ENCODE measurements at regions not wholly inside any gene's neighbourhood (a gene's known extent, or its start where the extent isn't known, plus 50 kb on each side); places are given as distances from the start of the nearest gene placed in this dataset.

- no peak for DNase-seq (ENCODE audit: low read depth in 4 of 4, low spot score in 3 of 4)
These were observed 98.6 kb downstream of the FHDC1 start for GRCh38 chr4:153034681-153035080.

- no peak for DNase-seq (ENCODE audit: low read depth in 4 of 4, low spot score in 3 of 4)
These were observed 100.9 kb downstream of the FHDC1 start for GRCh38 chr4:153036931-153037482.

- no peak for DNase-seq (ENCODE audit: low read depth in 4 of 4, low spot score in 3 of 4)
These were observed 102.6 kb downstream of the FHDC1 start for GRCh38 chr4:153038623-153039311.

- DNase-seq (ENCODE audit: low read depth in 4 of 4, low spot score in 3 of 4): no peak
These were observed 103.5 kb downstream of the FHDC1 start for GRCh38 chr4:153039542-153040185.

DNA sequence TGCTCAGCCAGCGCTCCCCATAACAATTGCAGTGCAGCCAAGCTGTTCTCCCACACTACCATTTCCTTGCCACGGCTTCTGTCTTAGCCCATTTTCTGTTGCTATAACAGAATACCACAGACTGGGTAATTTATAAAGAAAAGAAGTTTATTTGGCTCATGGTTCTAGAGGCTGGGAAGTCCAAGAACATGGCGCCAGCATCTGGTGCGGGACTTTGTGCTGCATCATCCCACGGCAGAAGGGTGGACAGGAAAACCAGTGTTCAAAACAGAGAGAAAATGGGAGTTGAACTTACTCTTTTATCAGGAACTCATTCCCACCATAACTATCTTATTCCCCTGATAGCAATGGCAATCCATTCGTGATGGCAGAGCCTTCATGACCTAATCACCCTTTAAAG is 104.6 kb downstream of the FHDC1 start:
- DNase-seq (ENCODE audit: low read depth in 4 of 4, low spot score in 3 of 4): no peak

- no peak for DNase-seq (ENCODE audit: low read depth in 4 of 4, low spot score in 3 of 4)
These were observed 107.9 kb downstream of the FHDC1 start for GRCh38 chr4:153044036-153044435.

DNA sequence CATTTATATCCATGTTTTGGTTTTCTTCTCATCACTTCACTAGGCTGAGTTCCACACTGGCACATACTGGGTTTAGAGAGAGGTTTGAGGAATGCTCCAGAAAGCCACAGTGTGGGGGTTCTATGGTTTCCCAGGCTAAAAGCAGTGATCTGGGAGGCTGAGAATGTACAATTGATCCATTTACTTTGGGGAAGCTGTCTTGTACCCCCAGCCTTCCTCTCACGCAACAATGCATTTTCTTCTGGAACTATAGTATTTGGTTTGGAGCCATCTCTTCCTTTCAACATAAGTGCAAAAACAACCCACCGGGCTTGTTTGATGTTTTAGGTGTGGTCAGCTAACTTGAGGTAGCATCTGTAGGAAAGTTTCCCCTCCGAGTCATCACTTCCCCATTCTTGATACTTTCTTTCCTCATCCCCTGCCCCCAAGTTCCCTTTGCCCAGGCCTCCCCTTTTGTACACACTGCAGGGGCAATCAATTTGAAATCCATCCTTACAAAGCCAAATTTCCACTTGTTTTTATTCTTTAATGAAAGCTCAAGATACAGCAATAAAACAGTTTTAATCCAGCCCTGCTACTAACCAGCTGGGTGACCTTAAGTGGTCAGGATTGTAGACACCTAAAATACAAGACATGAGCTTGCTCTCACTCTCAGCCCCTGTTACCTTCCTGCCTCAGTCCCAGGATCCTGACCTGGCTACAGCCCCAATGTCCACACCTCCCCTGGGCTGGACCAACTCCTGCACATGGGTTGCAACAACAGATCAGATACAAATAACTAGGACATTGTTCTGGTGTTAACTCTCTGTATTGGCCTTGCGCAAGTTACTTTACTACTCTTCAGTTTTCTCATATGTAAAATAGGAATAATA is 109.2 kb downstream of the FHDC1 start:
- DNase-seq (ENCODE audit: low read depth in 4 of 4, low spot score in 3 of 4): no peak

GRCh38 chr4:153058671-153059060 is 122.5 kb downstream of the FHDC1 start:
- no peak for DNase-seq (ENCODE audit: low read depth in 4 of 4, low spot score in 3 of 4)

DNA sequence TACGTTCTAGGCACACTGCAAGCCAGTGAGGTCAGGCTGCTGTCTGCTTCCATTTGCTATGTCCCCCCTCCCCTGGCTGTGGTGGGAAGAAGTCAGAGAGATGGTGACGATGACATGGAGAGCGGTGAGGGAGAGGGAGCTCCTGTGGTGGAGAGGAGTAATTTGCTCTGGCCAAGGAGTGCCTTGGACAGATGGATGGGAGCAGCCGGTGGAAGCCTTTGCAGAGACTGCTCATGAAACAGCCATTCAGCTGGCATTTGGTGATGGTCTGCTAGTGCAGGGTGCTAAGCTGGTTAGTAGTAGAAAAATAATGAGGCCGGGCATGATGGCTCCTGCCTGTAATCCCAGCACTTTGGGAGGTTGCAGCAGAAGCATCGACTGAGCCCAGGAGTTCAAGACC is 124.1 kb downstream of the FHDC1 start:
- DNase-seq (ENCODE audit: low read depth in 4 of 4, low spot score in 3 of 4): no peak

DNA sequence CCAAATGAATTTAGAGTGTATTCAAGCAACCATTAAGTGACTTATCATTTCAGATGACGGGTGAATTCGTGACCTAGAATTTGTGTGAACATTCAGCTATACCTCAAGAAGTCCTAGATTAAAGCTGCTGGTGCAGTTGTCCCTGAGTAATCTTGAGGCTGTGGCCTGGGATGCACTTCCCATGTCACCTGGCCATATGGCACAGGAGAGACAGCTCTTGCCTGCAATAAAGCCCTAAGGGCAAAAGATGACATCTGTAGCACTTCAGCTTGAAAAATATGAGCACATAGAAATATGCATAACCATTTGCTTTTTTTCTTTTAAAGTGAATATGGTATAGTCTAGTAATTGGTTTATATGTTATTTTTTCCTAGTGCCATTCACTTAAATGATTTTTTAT is 125.8 kb downstream of the FHDC1 start:
- no peak for DNase-seq (ENCODE audit: low read depth in 4 of 4, low spot score in 3 of 4)

- DNase-seq (ENCODE audit: low read depth in 4 of 4, low spot score in 3 of 4): no peak
These were observed 126.6 kb downstream of the FHDC1 start for GRCh38 chr4:153062652-153063168.

GRCh38 chr4:153063490-153063889 is 127.4 kb downstream of the FHDC1 start:
- DNase-seq (ENCODE audit: low read depth in 4 of 4, low spot score in 3 of 4): no peak

DNA sequence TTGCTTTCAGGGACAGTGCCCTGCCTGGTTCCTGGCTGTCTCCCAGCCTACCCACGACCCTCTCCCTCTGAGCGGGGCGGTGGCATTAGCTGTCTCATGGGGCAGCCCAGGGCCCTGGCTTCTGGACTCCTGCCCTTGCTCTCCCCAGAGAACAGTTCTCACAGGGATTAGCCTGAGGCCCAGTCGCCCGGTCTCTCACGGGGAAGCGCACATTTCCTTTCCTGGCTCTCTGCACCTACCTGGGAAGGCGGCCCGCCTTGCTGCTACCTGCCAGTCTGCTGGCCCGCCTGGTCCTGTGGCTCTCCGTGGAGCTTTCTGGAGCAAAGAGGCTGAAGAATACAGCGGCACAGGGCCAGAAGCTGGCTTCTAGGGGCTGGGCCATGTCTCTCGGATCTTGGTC is 128.4 kb downstream of the FHDC1 start:
- no peak for DNase-seq (ENCODE audit: low read depth in 4 of 4, low spot score in 3 of 4)

DNA sequence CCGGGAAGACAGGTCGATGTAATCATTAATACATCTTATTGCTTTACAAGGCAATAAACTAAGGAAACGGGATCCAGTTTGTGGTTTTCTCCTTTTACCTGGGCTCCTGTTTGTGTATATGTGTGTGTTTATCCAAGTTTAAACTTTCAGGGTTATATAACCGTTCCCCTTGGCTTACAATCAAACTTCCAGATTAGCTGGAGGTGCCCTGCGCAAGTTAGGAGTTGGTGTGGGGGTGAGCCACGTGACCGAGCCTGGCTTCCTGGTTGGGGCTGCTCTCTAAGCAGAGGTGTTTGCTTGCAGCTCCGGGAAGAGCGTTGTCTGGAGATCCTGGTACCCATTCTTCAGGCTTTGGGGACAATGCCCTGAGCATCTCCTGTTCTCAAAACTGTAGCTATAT is 129.2 kb downstream of the FHDC1 start:
- DNase-seq (ENCODE audit: low read depth in 4 of 4, low spot score in 3 of 4): no peak

- no peak for DNase-seq (ENCODE audit: low read depth in 4 of 4, low spot score in 3 of 4)
These were observed 131.3 kb downstream of the FHDC1 start for GRCh38 chr4:153067376-153067775.

GRCh38 chr4:153068751-153069150 is 132.6 kb downstream of the FHDC1 start:
- DNase-seq (ENCODE audit: low read depth in 4 of 4, low spot score in 3 of 4): no peak

GRCh38 chr4:153071958-153072598 is 132.2 kb upstream of the TRIM2 start:
- no peak for DNase-seq (ENCODE audit: low read depth in 4 of 4, low spot score in 3 of 4)

- DNase-seq (ENCODE audit: low read depth in 4 of 4, low spot score in 3 of 4): no peak
These were observed 131.6 kb upstream of the TRIM2 start for GRCh38 chr4:153072661-153073060.

DNA sequence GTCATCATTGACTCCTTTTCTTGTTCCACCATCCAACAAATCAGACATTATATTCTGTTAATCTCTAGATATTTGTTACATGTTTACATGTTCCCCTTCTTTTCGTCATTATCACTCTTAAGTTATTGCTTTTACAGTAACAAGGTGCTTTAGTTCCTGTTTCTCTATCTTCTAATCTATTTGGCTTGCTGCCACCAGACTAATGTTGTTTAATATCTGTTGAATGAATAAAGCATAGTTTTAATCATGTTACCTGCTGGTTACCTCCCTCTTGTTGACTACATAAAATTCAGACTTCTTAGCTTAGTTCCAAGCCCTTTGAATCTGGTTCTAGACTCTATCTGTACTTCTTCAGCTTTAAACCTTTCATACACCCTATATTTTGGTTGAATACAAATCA is 129.8 kb upstream of the TRIM2 start:
- DNase-seq (ENCODE audit: low read depth in 4 of 4, low spot score in 3 of 4): no peak

DNA sequence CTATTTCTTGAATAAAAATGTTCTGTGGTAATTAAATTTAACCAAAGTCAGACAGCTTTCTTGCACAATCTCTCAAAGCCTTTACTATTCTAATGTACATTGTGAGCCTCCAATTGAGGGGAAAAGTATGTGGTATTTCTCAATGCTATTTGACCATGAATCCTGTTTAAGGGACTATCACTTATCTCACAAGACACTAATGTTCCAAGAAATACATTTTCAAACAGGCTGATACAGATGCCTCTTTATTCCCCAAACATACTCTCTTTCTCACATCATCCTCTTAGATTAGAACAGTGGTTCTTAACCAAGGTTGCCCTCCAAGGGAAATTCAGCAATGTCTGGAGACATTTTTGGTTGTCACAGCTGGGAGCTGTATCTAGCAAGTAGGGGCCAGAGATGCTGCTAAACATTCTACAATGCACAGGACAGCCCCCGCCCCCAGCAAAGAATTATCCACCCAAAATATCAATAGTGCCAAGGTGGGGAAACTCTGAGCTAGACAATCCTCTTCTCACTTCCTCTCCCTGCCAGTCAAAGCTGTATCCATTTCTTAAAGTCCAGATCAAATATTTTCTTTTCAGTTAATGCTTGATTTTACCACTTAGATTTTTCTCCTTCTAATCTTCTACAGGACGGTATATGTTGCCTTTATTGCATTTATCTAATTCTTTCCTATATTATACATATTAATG is 129.2 kb upstream of the TRIM2 start:
- DNase-seq (ENCODE audit: low read depth in 4 of 4, low spot score in 3 of 4): no peak
